SK-N-SH (cell line): ENCODE measurements at regions not wholly inside any gene's neighbourhood (a gene's known extent, or its start where the extent isn't known, plus 50 kb on each side); places are given as distances from the start of the nearest gene placed in this dataset.

Experiments used
- CTCF ChIA-PET: fragments of 300-600, 350-600 bp; formaldehyde crosslinking; extraction: SDS; loops from one replicate; lab custom pipeline; 2021; lab: Yijun Ruan, JAX
- POLR2A ChIA-PET: fragments of 350-600 bp; sonication (Branson Sonifier 250); formaldehyde crosslinking; extraction: SDS; loops from one replicate; lab custom pipeline; 2020; ENCODE audit warnings: antibody characterized with exemption, inconsistent platforms; lab: Yijun Ruan, JAX
- DNase-seq: peaks from one replicate; pipeline ENCODE4 v3.0.0; 2012
- H2AFZ ChIP-seq: fragments of 200-600 bp; sonication (generic); 2 replicates; pipeline ENCODE4 v1.8.1; 2016; ENCODE audit warnings: antibody characterized with exemption, mild to moderate bottlenecking, low read depth
- H3F3A ChIP-seq: fragments of 200-600 bp; sonication (generic); replicated peaks from 2 replicates; pipeline ENCODE3; 2016; ENCODE audit warnings: antibody characterized with exemption, mild to moderate bottlenecking; ENCODE audit not compliant: insufficient read depth
- H3K27ac ChIP-seq, 2 experiments: fragments of 200-500 bp in 1 of 2; fragments of 200-600 bp in 1 of 2; sonication (Bioruptor generic) in 1 of 2; sonication (generic), shearing (Covaris generic) in 1 of 2; 2 replicates each; pipeline versions ENCODE4 v1.5.1 to v1.6.1; 2014 to 2016; ENCODE audit warnings: low read depth in 2 of 2, inconsistent platforms in 1 of 2, low read length in 1 of 2, mild to moderate bottlenecking in 1 of 2, mixed read lengths in 1 of 2
- H3K27me3 ChIP-seq: fragments of 200-600 bp; sonication (generic), shearing (Covaris generic); 2 replicates; pipeline ENCODE4 v1.6.1; 2016; ENCODE audit warnings: mixed run types; ENCODE audit not compliant: insufficient read depth
- H3K36me3 ChIP-seq, 2 experiments: fragments of 200-500 bp in 1 of 2; fragments of 200-600 bp in 1 of 2; sonication (Bioruptor generic) in 1 of 2; sonication (generic) in 1 of 2; replicated peaks in 1 of 2; 2 replicates each; pipeline versions ENCODE3 to v1.5.1; 2014 to 2016; ENCODE audit warnings: low read length in 1 of 2, mild to moderate bottlenecking in 1 of 2; ENCODE audit not compliant: insufficient read depth in 2 of 2, control insufficient read depth in 1 of 2
- H3K4me1 ChIP-seq, 2 experiments: fragments of 200-500 bp in 1 of 2; fragments of 200-600 bp in 1 of 2; sonication (Bioruptor generic) in 1 of 2; sonication (generic), shearing (Covaris generic) in 1 of 2; 2 replicates each; pipeline versions ENCODE4 v1.5.1 to v1.6.1; 2014 to 2016; ENCODE audit warnings: low read depth in 1 of 2, low read length in 1 of 2, mixed run types in 1 of 2; ENCODE audit not compliant: insufficient read depth in 2 of 2, control insufficient read depth in 1 of 2
- H3K4me2 ChIP-seq: fragments of 200-600 bp; sonication (generic), shearing (Covaris generic); 2 replicates; pipeline ENCODE4 v1.6.1; 2017; ENCODE audit warnings: mixed run types
- H3K4me3 ChIP-seq, 2 experiments: fragments of 200-500 bp in 1 of 2; fragments of 200-600 bp in 1 of 2; sonication (Bioruptor generic) in 1 of 2; sonication (generic), shearing (Covaris generic) in 1 of 2; 2 replicates each; pipeline versions ENCODE4 v1.5.1 to v1.8.1; 2014 to 2016; ENCODE audit warnings: low read depth in 2 of 2, inconsistent platforms in 1 of 2, low read length in 1 of 2, mild to moderate bottlenecking in 1 of 2, mixed read lengths in 1 of 2, moderate library complexity in 1 of 2
- H3K79me2 ChIP-seq: fragments of 200-600 bp; sonication (generic); 2 replicates; pipeline ENCODE4 v1.8.1; 2017; ENCODE audit warnings: mild to moderate bottlenecking; ENCODE audit not compliant: insufficient read depth
- H3K9ac ChIP-seq: fragments of 200-600 bp; sonication (generic); 2 replicates; pipeline ENCODE4 v1.6.1; 2017; ENCODE audit warnings: mixed run types
- H3K9me2 ChIP-seq: fragments of 200-600 bp; sonication (generic); 2 replicates; pipeline ENCODE4 v1.6.1; 2017; ENCODE audit warnings: mixed run types
- H3K9me3 ChIP-seq: fragments of 200-600 bp; sonication (generic); 2 replicates; pipeline ENCODE4 v1.6.1; 2017; ENCODE audit warnings: mixed run types, mild to moderate bottlenecking, moderate library complexity
- H4K20me1 ChIP-seq: fragments of 200-600 bp; sonication (generic); 2 replicates; pipeline ENCODE4 v1.6.1; 2017; ENCODE audit warnings: mild to moderate bottlenecking, mixed run types; ENCODE audit not compliant: insufficient read depth
- CTCF ChIP-seq: fragments of 200-600 bp; sonication (generic); IDR thresholded peaks from 2 replicates; pipeline ENCODE4 v1.6.1; 2017; ENCODE audit warnings: antibody characterized with exemption, mild to moderate bottlenecking, moderate library complexity
- EZH2phosphoT487 ChIP-seq: fragments of 200-600 bp; sonication (generic); IDR thresholded peaks from 2 replicates; pipeline ENCODE4 v1.6.1; 2017; ENCODE audit warnings: low read depth, mixed run types, mild to moderate bottlenecking, antibody characterized with exemption, moderate library complexity, borderline replicate concordance
- FOSL2 ChIP-seq: IDR thresholded peaks from 2 replicates; pipeline ENCODE4 v1.4.0; 2012; ENCODE audit warnings: low read depth, mild to moderate bottlenecking, moderate library complexity, borderline replicate concordance
- FOXM1 ChIP-seq: IDR thresholded peaks from 2 replicates; pipeline ENCODE4 v1.4.0; 2012; ENCODE audit warnings: low read depth, mild to moderate bottlenecking
- GABPA ChIP-seq: IDR thresholded peaks from 2 replicates; pipeline ENCODE4 v1.4.0; 2012; ENCODE audit warnings: low read depth, mild to moderate bottlenecking
- GATA2 ChIP-seq: sonication (generic); formaldehyde crosslinking; IDR thresholded peaks from 2 replicates; pipeline ENCODE4 v1.5.0; 2020; ENCODE audit warnings: mild to moderate bottlenecking, missing genetic modification reagents
- PBX3 ChIP-seq: IDR thresholded peaks from 2 replicates; pipeline ENCODE4; 2012
- POLR2AphosphoS5 ChIP-seq: IDR thresholded peaks from 2 replicates; pipeline ENCODE4 v1.6.1; 2012; ENCODE audit warnings: low read depth, low read length
- RAD21 ChIP-seq: IDR thresholded peaks from 2 replicates; pipeline ENCODE4 v1.6.1; 2012; ENCODE audit warnings: mild to moderate bottlenecking, low read length
- RCOR1 ChIP-seq: fragments of 150-350 bp; IDR thresholded peaks from 2 replicates; pipeline ENCODE4 v1.6.1; 2017; ENCODE audit warnings: antibody characterized with exemption, low read length
- REST ChIP-seq: IDR thresholded peaks from 2 replicates; pipeline ENCODE4 v1.6.1; 2012; ENCODE audit warnings: mild to moderate bottlenecking, low read depth, low read length, moderate library complexity
- TAF1 ChIP-seq: IDR thresholded peaks from 2 replicates; pipeline ENCODE4 v1.6.1; 2012; ENCODE audit warnings: low read depth, mild to moderate bottlenecking, low read length, moderate library complexity, borderline replicate concordance
- USF1 ChIP-seq: IDR thresholded peaks from 2 replicates; pipeline ENCODE4 v1.4.0; 2012; ENCODE audit warnings: low read depth, borderline replicate concordance
- YY1 ChIP-seq: IDR thresholded peaks from 2 replicates; pipeline ENCODE4 v1.4.0; 2012; ENCODE audit warnings: low read depth, mild to moderate bottlenecking
- WGBS: methylation state at CpG from one replicate; pipeline ENCODE4 v1.1.6; 2017; ENCODE audit warnings: low lambda C conversion rate; 5-methylcytosine and 5-hydroxymethylcytosine counted together

GRCh38 chr6:47116086-47116485 lies 74.0 kb upstream of the ADGRF1 start:
- CTCF ChIA-PET: no interaction called here
- POLR2A ChIA-PET: no interaction called here

More at GRCh38 chr6:47116086-47116485, 74.0 kb upstream of the ADGRF1 start:
- no peak overlapping the region for H3K9ac ChIP-seq
- DNase-seq: no peak
- no peak overlapping the region for H3K4me2 ChIP-seq
- H3K79me2 ChIP-seq: no peaks in the 10 kb centered on the region
- H3K36me3 ChIP-seq: no peaks in the 10 kb centered on the region
- no peak overlapping the region for H3K27ac ChIP-seq
- H3K9me3 ChIP-seq: no peaks in the 10 kb centered on the region
- H3F3A ChIP-seq: no peaks in the 10 kb centered on the region
- TF ChIP-seq EZH2phosphoT487: no peak
- TF ChIP-seq USF1: no peak
- TF ChIP-seq YY1: no peak
- TF ChIP-seq PBX3: no peak
- no peak for TF ChIP-seq REST
- TF ChIP-seq GATA2: no peak
- no peak for TF ChIP-seq RCOR1
- no peak for TF ChIP-seq POLR2AphosphoS5
- no peak for TF ChIP-seq FOXM1
- no peak for TF ChIP-seq CTCF
- no peak for TF ChIP-seq GABPA
- TF ChIP-seq FOSL2: no peak
- no peak for TF ChIP-seq RAD21
- TF ChIP-seq TAF1: no peak
- H3K9me2 ChIP-seq: no peaks in the 10 kb centered on the region
- H4K20me1 ChIP-seq: no peaks in the 10 kb centered on the region
- no peaks in the 10 kb centered on the region for H3K4me1 ChIP-seq
- WGBS: 51% methylated on average over 2 of the region's 2 CpGs
- no peaks in the 10 kb centered on the region for H3K27me3 ChIP-seq
- H3K4me3 ChIP-seq: no peak overlapping the region
- no peak overlapping the region for H2AFZ ChIP-seq
